ENCODE measurements at regions not wholly inside any gene's neighbourhood (a gene's known extent, or its start where the extent isn't known, plus 50 kb on each side); places are given as distances from the start of the nearest gene placed in this dataset.
A peak's percentile ranks its signal among the peaks of the same experiment; 100 is the strongest.
"Not testable (repeated sequence)": the region's sequence is repeated elsewhere in the genome, so short reads cannot be mapped to it uniquely, and the experiment has no call there.

GRCh38 chr14:21791749-21792148, 118.1 kb upstream of the OR4E1 start:
- no peaks in the 10 kb centered on the region for H3K9me3 ChIP-seq
- WGBS, 2 donors: 54 to 62% methylated on average over 6 of the region's 6 CpGs
- DNase-seq: no peak
- H3K27ac ChIP-seq: no peak overlapping the region
- TF ChIP-seq POLR2A (IDR thresholded peaks at IDR 0.05) (no peak), CTCF (IDR thresholded peaks at IDR 0.05) (no peak)
- H3K27me3 ChIP-seq: no peaks in the 10 kb centered on the region
- intact Hi-C loops (cut with DNase I; ENCODE audit: low total_unique reads): no loop called here
- H3K4me1 ChIP-seq: no peaks in the 10 kb centered on the region
- no peak overlapping the region for H3K4me3 ChIP-seq
- no peaks in the 10 kb centered on the region for H3K36me3 ChIP-seq (ENCODE audit: low read depth, missing control alignments)

- H3K36me3 ChIP-seq (ENCODE audit: low read depth, missing control alignments); intact Hi-C loops (cut with DNase I; ENCODE audit: low total_unique reads); H3K27ac ChIP-seq; H3K4me3 ChIP-seq; H3K27me3 ChIP-seq; H3K9me3 ChIP-seq; H3K4me1 ChIP-seq; DNase-seq: not testable (repeated sequence)
- WGBS, 2 donors: 68 to 88% methylated on average over 1 of the region's 1 CpG
- TF ChIP-seq CTCF (IDR thresholded peaks at IDR 0.05): peak in 1 of 3 experiments; percentile 10
These were observed 115.1 kb upstream of the OR4E1 start for GRCh38 chr14:21788687-21789086.

- H3K27ac ChIP-seq; H3K4me1 ChIP-seq; H3K27me3 ChIP-seq; H3K36me3 ChIP-seq (ENCODE audit: low read depth, missing control alignments); H3K9me3 ChIP-seq; DNase-seq; H3K4me3 ChIP-seq; intact Hi-C loops (cut with DNase I; ENCODE audit: low total_unique reads): not testable (repeated sequence)
- 93 to 94% methylated on average over 1 of the region's 1 CpG for WGBS, 2 donors
These were observed 113.6 kb upstream of the OR4E1 start for GRCh38 chr14:21787242-21787641.

GRCh38 chr14:21781543-21781942, 107.9 kb upstream of the OR4E1 start:
- no peak overlapping the region for H3K27ac ChIP-seq
- H3K4me3 ChIP-seq: no peak overlapping the region
- no peaks in the 10 kb centered on the region for H3K36me3 ChIP-seq (ENCODE audit: low read depth, missing control alignments)
- 90% methylated on average over 6 of the region's 6 CpGs; no CpG with 5 or more reads in 1 of the 2 donors for WGBS, 2 donors
- no peak for DNase-seq
- intact Hi-C loops (cut with DNase I; ENCODE audit: low total_unique reads): no loop called here
- no peaks in the 10 kb centered on the region for H3K27me3 ChIP-seq
- no peak for TF ChIP-seq POLR2A (IDR thresholded peaks at IDR 0.05)
- no peak for TF ChIP-seq CTCF (IDR thresholded peaks at IDR 0.05)
- H3K4me1 ChIP-seq: no peaks in the 10 kb centered on the region
- no peaks in the 10 kb centered on the region for H3K9me3 ChIP-seq

- H3K9me3 ChIP-seq: no peaks in the 10 kb centered on the region
- H3K27me3 ChIP-seq: no peaks in the 10 kb centered on the region
- no peak for DNase-seq
- H3K36me3 ChIP-seq (ENCODE audit: low read depth, missing control alignments): no peaks in the 10 kb centered on the region
- intact Hi-C loops (cut with DNase I; ENCODE audit: low total_unique reads): no loop called here
- H3K27ac ChIP-seq: no peak overlapping the region
- no peak for TF ChIP-seq CTCF (IDR thresholded peaks at IDR 0.05)
- TF ChIP-seq POLR2A (IDR thresholded peaks at IDR 0.05): no peak
- H3K4me1 ChIP-seq: no peaks in the 10 kb centered on the region
- 61 to 66% methylated on average over 4 to 14 of the region's 14 CpGs for WGBS, 2 donors
- no peak overlapping the region for H3K4me3 ChIP-seq
These were observed 106.9 kb upstream of the OR4E1 start for GRCh38 chr14:21780429-21781084.
